ENCODE measurements at regions not wholly inside any gene's neighbourhood (a gene's known extent, or its start where the extent isn't known, plus 50 kb on each side); places are given as distances from the start of the nearest gene placed in this dataset.

DNA sequence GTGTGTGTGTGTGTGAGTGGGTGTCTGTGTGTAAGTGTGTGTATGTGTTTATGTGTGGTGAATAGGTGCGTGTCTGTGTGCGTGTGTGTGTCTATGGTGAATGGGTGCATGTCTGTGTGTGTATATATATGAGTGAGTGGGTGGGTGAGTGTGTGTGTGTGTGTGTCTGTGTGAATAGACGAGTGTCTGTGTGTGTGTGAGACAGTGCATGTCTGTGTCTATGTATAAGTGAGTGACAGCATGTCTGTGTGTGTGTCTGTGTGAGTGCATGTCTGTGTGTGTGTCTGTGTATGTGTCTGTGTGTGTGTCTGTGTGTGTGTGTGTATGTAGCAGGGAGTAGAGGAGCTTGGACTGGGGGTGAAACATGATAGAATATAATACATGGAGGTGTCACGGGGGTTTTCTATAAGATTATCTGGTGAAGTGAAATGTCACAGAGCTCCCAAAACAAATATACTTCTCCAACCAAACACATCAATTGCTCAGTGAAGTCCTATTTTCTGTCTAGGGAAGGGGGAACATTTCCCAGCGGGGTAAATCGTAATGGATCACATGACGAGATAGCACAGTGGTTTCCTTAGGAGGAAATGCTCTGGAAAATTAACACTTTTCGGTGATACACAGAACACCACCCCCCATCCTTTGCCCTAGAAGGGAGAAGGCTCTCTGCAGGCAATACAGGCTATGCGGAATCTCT, 723.3 kb upstream of the CELF2 start:
- no peak for TF ChIP-seq EZH2phosphoT487 (IDR thresholded peaks at IDR 0.05; ENCODE audit: borderline replicate concordance, low read length)
- TF ChIP-seq, protein P1, sequence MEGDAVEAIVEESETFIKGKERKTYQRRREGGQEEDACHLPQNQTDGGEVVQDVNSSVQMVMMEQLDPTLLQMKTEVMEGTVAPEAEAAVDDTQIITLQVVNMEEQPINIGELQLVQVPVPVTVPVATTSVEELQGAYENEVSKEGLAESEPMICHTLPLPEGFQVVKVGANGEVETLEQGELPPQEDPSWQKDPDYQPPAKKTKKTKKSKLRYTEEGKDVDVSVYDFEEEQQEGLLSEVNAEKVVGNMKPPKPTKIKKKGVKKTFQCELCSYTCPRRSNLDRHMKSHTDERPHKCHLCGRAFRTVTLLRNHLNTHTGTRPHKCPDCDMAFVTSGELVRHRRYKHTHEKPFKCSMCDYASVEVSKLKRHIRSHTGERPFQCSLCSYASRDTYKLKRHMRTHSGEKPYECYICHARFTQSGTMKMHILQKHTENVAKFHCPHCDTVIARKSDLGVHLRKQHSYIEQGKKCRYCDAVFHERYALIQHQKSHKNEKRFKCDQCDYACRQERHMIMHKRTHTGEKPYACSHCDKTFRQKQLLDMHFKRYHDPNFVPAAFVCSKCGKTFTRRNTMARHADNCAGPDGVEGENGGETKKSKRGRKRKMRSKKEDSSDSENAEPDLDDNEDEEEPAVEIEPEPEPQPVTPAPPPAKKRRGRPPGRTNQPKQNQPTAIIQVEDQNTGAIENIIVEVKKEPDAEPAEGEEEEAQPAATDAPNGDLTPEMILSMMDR (IDR thresholded peaks at IDR 0.05; ENCODE audit: low read depth, low read length, poor library complexity, severe bottlenecking), result no peak

Data from DOHH2 (cell line).